DOHH2 (cell line): ENCODE measurements at regions not wholly inside any gene's neighbourhood (a gene's known extent, or its start where the extent isn't known, plus 50 kb on each side); places are given as distances from the start of the nearest gene placed in this dataset.

Experiments used
- H3F3A ChIP-seq: fragments of 200-600 bp; sonication (generic), shearing (Covaris generic); 2 replicates; pipeline ENCODE4 v1.6.0; 2016; ENCODE audit warnings: antibody characterized with exemption, mild to moderate bottlenecking; ENCODE audit not compliant: control insufficient read depth, insufficient read depth
- H3K27ac ChIP-seq: fragments of 200-600 bp; sonication (generic); 2 replicates; pipeline ENCODE4 v1.5.1; 2014; ENCODE audit warnings: low read depth, mild to moderate bottlenecking, low read length, moderate library complexity
- H3K27me3 ChIP-seq: fragments of 200-600 bp; sonication (generic); 2 replicates; pipeline ENCODE4 v1.6.1; 2014; ENCODE audit warnings: mild to moderate bottlenecking, low read length, mixed read lengths; ENCODE audit not compliant: control insufficient read depth
- H3K36me3 ChIP-seq: fragments of 200-600 bp; sonication (generic); 2 replicates; pipeline ENCODE4 v1.6.1; 2014; ENCODE audit warnings: mild to moderate bottlenecking, low read length, moderate library complexity, mixed read lengths; ENCODE audit not compliant: control insufficient read depth
- H3K4me1 ChIP-seq: fragments of 200-600 bp; sonication (generic); 2 replicates; pipeline ENCODE4 v1.6.1; 2014; ENCODE audit warnings: mild to moderate bottlenecking, low read length, mixed read lengths; ENCODE audit not compliant: control insufficient read depth
- H3K4me2 ChIP-seq: fragments of 200-600 bp; sonication (generic); 2 replicates; pipeline ENCODE4 v1.6.0; 2014; ENCODE audit warnings: mild to moderate bottlenecking, low read length, moderate library complexity
- H3K4me3 ChIP-seq: fragments of 200-600 bp; sonication (generic); 2 replicates; pipeline ENCODE4 v1.5.1; 2014; ENCODE audit warnings: mild to moderate bottlenecking, low read length, mixed read lengths
- H3K79me2 ChIP-seq: fragments of 200-600 bp; sonication (generic); 2 replicates; pipeline ENCODE4 v1.6.1; 2014; ENCODE audit warnings: mild to moderate bottlenecking, low read length, mixed read lengths; ENCODE audit not compliant: control insufficient read depth
- H3K9me2 ChIP-seq: fragments of 200-600 bp; sonication (generic); replicated peaks from 2 replicates; pipeline ENCODE4 v1.6.1; 2014; ENCODE audit warnings: mild to moderate bottlenecking, low read length, mixed read lengths; ENCODE audit not compliant: control insufficient read depth
- H3K9me3 ChIP-seq: fragments of 200-600 bp; sonication (generic); 2 replicates; pipeline ENCODE4 v1.6.1; 2014; ENCODE audit warnings: antibody characterized with exemption, low read length, mixed read lengths; ENCODE audit not compliant: control insufficient read depth, insufficient read depth
- H4K20me1 ChIP-seq: fragments of 200-600 bp; sonication (generic); 2 replicates; pipeline ENCODE4 v1.6.0; 2014; ENCODE audit warnings: low read depth, mild to moderate bottlenecking, antibody characterized with exemption, low read length, moderate library complexity; ENCODE audit not compliant: control insufficient read depth, insufficient read depth
- EZH2phosphoT487 ChIP-seq: fragments of 200-600 bp; sonication (generic); IDR thresholded peaks from 2 replicates; pipeline ENCODE4 v1.6.1; 2017; ENCODE audit warnings: borderline replicate concordance, mild to moderate bottlenecking, antibody characterized with exemption, low read length, moderate library complexity, mixed read lengths
- TF ChIP-seq, protein P1 (sequence below): fragments of 200-600 bp; sonication (generic); IDR thresholded peaks from one replicate; pipeline ENCODE4 v1.5.1; 2014; ENCODE audit warnings: antibody characterized with exemption, mild to moderate bottlenecking, low read depth, low read length; ENCODE audit not compliant: poor library complexity, severe bottlenecking

DNA sequence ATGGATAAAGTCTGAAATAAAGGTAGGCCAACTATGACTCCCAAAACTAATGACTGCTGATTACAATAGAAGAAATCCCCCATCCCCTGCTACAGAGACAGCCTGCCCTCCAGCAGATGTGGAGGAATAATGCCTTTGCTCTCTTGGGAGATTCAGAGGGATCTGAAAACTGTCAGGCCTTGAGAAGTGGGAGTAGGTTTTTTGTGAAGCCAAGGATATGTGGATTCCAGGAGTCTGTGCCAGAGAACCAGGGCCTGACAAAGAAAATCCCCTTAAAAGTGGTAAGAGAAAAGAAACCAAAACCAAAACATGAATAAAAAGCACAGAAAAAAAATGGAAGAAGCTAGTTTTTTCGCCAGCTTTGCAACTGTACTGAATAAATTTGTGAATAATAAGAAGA, 397.6 kb downstream of the ZNF521 start:
- Histone ChIP-seq H3K9me2 (no peaks in the 10 kb centered on the region), H3K9me3 (no peaks in the 10 kb centered on the region), H3K27me3 (no peaks in the 10 kb centered on the region), H3K27ac (no peak overlapping the region), H4K20me1 (no peaks in the 10 kb centered on the region), H3F3A (no peaks in the 10 kb centered on the region), H3K4me2 (no peak overlapping the region), H3K4me3 (no peak overlapping the region), H3K4me1 (no peaks in the 10 kb centered on the region), H3K36me3 (no peaks in the 10 kb centered on the region), H3K79me2 (no peaks in the 10 kb centered on the region)
- no peak for TF ChIP-seq EZH2phosphoT487
- TF ChIP-seq, protein P1, sequence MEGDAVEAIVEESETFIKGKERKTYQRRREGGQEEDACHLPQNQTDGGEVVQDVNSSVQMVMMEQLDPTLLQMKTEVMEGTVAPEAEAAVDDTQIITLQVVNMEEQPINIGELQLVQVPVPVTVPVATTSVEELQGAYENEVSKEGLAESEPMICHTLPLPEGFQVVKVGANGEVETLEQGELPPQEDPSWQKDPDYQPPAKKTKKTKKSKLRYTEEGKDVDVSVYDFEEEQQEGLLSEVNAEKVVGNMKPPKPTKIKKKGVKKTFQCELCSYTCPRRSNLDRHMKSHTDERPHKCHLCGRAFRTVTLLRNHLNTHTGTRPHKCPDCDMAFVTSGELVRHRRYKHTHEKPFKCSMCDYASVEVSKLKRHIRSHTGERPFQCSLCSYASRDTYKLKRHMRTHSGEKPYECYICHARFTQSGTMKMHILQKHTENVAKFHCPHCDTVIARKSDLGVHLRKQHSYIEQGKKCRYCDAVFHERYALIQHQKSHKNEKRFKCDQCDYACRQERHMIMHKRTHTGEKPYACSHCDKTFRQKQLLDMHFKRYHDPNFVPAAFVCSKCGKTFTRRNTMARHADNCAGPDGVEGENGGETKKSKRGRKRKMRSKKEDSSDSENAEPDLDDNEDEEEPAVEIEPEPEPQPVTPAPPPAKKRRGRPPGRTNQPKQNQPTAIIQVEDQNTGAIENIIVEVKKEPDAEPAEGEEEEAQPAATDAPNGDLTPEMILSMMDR, result no peak

DNA sequence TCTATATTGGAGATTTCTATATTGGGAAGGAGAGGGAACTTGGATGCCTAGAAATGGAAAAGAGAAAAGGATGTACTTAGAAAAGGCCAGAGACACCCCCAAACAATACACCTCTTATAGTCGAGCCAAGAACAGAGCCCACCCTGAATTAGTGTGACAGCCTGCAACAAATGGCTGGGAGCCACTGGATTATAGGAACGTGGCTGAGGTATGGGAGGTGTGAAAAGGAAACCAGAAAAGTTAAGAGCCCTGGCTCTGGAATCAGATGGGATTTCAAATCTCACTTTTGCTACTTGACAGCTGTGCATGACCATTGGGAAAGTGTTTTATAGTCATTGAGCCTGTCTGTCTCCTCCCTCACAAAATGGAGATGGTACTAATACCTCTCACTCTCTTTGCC, 394.0 kb downstream of the ZNF521 start:
- H3F3A ChIP-seq, result no peaks in the 10 kb centered on the region
- H3K4me1 ChIP-seq, result no peaks in the 10 kb centered on the region
- H3K9me3 ChIP-seq, result no peaks in the 10 kb centered on the region
- no peaks in the 10 kb centered on the region for H4K20me1 ChIP-seq
- TF ChIP-seq, protein P1, result no peak
- no peak for TF ChIP-seq EZH2phosphoT487
- no peak overlapping the region for H3K4me3 ChIP-seq
- H3K27ac ChIP-seq, result no peak overlapping the region
- no peaks in the 10 kb centered on the region for H3K27me3 ChIP-seq
- no peaks in the 10 kb centered on the region for H3K9me2 ChIP-seq
- no peaks in the 10 kb centered on the region for H3K79me2 ChIP-seq
- no peak overlapping the region for H3K4me2 ChIP-seq
- no peaks in the 10 kb centered on the region for H3K36me3 ChIP-seq

DNA sequence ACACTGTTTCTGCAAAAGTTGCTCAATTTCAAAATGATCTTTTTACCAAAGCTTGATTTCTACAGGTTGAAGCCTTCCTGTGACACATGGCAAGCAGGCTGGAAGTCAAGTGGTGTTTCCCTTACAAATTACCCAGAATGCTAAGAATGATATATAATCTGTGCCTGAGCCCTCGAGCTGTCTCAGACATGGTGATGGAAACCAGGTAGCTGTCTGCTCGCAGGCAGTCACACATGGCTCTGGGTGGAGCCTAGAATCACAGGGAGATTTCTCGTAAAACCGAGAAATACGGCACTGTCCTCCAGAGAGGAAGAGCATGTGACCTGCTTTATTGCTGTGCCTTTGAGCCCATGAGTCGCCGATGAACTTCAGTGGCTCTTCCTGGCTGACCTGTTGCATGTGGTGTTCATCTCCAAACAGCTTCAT, 392.9 kb downstream of the ZNF521 start:
- no peaks in the 10 kb centered on the region for H3K27me3 ChIP-seq
- no peak overlapping the region for H3K4me2 ChIP-seq
- no peak for TF ChIP-seq EZH2phosphoT487
- TF ChIP-seq, protein P1, result no peak
- H3K4me1 ChIP-seq, result no peaks in the 10 kb centered on the region
- no peak overlapping the region for H3K4me3 ChIP-seq
- H4K20me1 ChIP-seq, result no peaks in the 10 kb centered on the region
- H3K9me3 ChIP-seq, result no peaks in the 10 kb centered on the region
- no peak overlapping the region for H3K27ac ChIP-seq
- H3K36me3 ChIP-seq, result no peaks in the 10 kb centered on the region
- H3F3A ChIP-seq, result no peaks in the 10 kb centered on the region
- H3K79me2 ChIP-seq, result no peaks in the 10 kb centered on the region
- no peaks in the 10 kb centered on the region for H3K9me2 ChIP-seq

DNA sequence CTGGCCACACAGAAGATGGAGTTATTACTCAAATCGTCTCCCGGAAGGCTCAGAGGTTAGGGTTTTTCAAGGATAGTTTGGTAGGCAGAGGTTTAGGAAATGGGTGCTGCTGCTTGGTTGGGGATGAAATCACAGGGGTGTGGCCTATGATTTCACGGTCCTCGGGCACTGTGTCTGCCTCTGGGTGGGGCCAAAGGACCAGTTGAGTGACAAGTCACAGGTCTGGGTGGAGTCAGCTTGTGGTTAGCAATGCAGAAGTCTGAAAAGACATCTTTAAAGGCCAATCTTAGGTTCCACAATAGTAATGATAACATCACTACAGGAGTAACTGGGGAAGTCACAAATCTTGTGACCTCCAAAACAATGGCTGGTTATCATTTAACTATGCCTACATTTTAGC, 387.8 kb downstream of the ZNF521 start:
- Histone ChIP-seq H3K4me1 (no peaks in the 10 kb centered on the region), H4K20me1 (no peaks in the 10 kb centered on the region), H3K36me3 (no peaks in the 10 kb centered on the region), H3K27me3 (no peaks in the 10 kb centered on the region), H3K4me2 (no peak overlapping the region), H3K9me3 (no peaks in the 10 kb centered on the region), H3K27ac (no peak overlapping the region), H3K79me2 (no peaks in the 10 kb centered on the region), H3F3A (no peaks in the 10 kb centered on the region), H3K9me2 (no peaks in the 10 kb centered on the region), H3K4me3 (no peak overlapping the region)
- no peak for TF ChIP-seq EZH2phosphoT487
- TF ChIP-seq, protein P1, result no peak
